ENCODE measurements at regions not wholly inside any gene's neighbourhood (a gene's known extent, or its start where the extent isn't known, plus 50 kb on each side); places are given as distances from the start of the nearest gene placed in this dataset.

GRCh38 chr22:33149611-33150010 lies 91.4 kb upstream of the SYN3 start:
- TF ChIP-seq EZH2 (optimal IDR thresholded peaks at IDR 0.05; ENCODE audit: low read depth, low read length) (no peak), CTCF (IDR thresholded peaks at IDR 0.05; ENCODE audit: low read length) (no peak)

Measured in MM.1S (cell line).